GM19452 (cell line): ENCODE measurements at regions not wholly inside any gene's neighbourhood (a gene's known extent, or its start where the extent isn't known, plus 50 kb on each side); places are given as distances from the start of the nearest gene placed in this dataset.

Experiments used
- ATAC-seq: cut with Tn5 transposase; IDR thresholded peaks from one replicate; pipeline ENCODE4 v1.9.1; 2021; ENCODE audit not compliant: unreplicated experiment

GRCh38 chr6:84528201-84528600 lies 236.2 kb downstream of the TBX18 start:
- ATAC-seq: no peak

- no peak for ATAC-seq
Observed at GRCh38 chr6:84526631-84527030, 237.8 kb downstream of the TBX18 start.

GRCh38 chr6:84525907-84526306 lies 238.5 kb downstream of the TBX18 start:
- ATAC-seq: no peak

- ATAC-seq: no peak
Observed at GRCh38 chr6:84524636-84525035, 239.8 kb downstream of the TBX18 start.

- ATAC-seq: no peak
Observed at GRCh38 chr6:84522135-84522549, 242.3 kb downstream of the TBX18 start.

GRCh38 chr6:84521511-84521910 lies 242.9 kb downstream of the TBX18 start:
- ATAC-seq: no peak

DNA sequence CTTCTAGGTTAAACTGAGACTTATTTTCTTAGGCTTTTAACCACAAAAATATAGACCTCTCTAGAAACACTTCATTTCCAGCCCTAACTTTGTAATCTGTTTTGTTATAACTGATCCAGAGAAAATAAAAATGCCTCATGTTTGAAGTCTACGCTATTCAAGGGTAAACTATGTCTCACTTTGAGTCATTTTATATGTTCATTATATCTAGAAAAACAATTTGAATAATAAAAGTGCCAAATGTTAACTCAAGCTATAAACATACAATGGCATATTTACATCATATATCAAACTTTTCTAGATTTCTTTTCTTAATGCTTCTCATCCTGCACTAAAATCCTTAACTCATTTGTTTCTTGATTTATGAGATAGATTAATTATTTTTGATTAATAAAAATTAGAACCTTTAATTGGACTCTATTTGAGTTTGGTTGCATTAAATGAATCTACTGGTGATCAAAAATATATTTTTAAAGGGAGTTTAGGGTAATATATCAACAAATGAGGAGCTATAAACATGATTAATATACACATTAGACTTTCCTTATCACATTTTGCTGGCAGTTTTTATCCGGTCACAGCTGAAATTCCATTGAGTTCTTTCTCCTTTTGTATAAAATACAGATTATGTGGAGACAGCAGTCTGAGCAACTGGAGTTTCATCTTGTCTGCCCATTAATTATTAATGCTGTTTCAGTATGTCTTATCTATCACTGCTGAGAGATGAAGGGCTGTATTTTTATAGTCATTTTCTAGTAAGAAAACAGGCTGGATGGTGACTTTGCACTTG lies 246.5 kb downstream of the TBX18 start:
- ATAC-seq: no peak

DNA sequence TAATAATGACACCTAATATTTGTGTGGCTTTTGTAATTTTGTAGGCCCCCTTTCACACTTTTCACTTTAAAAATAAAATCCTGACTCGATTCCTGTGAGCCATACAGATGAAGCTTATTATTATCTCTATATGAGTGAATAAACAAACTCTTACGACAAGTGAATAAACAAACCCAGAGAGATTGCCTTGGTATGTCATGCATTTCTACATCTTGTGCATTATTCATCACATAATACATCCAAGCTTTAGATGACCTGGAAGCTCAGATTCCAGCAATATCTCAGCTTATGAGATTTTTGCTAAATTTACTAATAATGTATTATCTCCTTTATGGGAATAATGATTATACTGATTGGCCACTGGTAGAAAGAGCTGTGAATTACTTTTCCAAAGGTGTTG lies 248.2 kb downstream of the TBX18 start:
- no peak for ATAC-seq

- ATAC-seq: no peak
Observed at GRCh38 chr6:84515067-84515466, 249.3 kb downstream of the TBX18 start.

GRCh38 chr6:84514089-84514971 lies 250.1 kb downstream of the TBX18 start:
- ATAC-seq: no peak

GRCh38 chr6:84512391-84512790 lies 252.0 kb downstream of the TBX18 start:
- no peak for ATAC-seq

DNA sequence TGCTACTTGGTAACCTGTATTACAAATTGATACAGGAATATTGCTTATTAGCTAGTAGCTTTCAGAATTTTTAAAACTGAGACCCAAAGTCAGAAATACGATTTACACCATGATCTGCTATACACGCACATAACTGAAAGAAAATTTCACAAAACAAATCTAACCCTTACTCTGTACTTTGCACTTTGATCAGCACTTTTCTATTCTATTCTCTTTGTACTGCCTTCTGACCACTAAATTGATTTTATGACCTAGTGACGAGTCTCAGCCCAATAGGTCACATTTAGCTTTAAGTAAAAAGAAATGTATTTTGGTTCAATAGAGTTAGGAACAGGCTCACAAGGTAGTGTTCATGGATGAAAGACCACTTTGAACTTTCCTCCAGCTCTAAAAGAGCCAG lies 252.5 kb downstream of the TBX18 start:
- ATAC-seq: no peak

- no peak for ATAC-seq
Observed at GRCh38 chr6:84508981-84509380, 255.4 kb downstream of the TBX18 start.

DNA sequence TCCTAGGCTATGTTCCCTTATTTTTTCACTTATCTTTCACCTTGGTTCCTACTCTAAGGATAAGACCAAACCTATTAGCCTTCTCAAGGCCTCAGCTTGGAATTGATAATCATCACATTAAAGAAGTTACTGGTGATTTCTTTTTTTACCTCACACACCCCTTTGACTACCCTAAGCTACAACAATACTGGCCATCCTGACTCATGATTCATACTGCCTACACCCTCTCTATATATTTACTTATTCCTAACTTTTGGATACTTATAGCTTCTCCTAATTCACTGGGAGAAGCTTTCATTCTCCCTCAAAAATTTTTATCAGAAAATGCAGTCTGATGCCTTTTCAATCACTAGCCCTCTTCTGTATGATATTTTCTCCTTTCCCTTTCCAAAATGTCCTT lies 256.1 kb downstream of the TBX18 start:
- ATAC-seq: no peak

DNA sequence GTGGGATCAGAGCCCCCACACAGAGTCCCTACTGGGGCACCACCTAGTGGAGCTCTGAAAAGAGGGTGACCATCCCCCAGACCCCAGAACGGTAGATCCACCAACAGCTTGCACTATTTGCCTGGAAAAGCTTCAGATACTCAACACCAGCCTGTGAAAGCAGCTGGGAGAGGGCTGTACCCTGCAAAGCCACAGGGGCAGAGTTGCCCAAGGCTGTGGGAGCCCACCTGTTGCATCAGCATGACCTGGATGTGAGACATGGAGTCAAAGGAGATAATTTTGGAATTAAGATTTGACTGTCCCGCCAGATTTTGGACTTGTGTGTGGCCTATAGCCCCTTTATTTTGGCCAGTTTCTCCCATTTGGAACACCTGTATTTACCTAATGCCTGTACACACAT lies 260.4 kb downstream of the TBX18 start:
- no peak for ATAC-seq

DNA sequence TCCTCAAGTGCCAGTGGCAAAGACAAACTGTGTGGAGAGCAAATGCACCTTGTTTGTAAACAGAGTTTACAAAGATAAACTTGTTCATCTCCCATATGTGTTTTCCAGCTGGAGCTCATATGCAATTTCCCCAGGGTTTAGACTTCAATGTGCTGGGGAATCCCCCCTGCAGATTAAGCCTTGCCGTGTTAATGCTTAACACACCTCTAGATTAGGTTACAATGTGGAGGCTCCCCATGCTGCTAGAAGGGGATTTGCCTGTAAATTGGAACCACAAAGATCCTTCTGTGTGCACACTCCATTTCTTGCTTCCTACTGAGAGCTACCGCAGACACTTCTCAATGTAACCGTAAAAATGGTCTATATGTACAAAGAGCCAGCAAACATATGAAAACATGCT lies 263.1 kb downstream of the TBX18 start:
- no peak for ATAC-seq

DNA sequence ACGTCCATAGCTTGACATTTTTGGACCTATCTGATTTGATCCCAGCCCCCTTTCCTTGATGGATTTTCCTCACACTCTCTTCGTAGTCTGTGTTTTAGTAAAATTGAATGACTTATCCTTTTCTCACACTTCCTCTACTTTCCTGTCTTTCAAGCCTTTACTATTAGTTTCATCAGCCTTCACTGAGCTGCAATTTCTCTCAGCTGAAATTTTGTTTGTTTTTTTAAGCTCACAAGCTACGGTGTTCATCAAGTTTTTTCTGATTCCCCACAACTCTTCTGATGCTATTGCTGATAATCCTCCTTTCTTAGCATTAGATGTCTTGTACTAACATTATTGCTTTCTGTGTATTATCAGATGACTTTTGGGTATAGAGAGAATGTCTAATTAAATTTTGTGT lies 263.7 kb downstream of the TBX18 start:
- no peak for ATAC-seq

- no peak for ATAC-seq
Observed at GRCh38 chr6:84498905-84499304, 265.5 kb downstream of the TBX18 start.

GRCh38 chr6:84492241-84493165 lies 265.1 kb upstream of the CEP162 start:
- no peak for ATAC-seq

GRCh38 chr6:84489598-84489997 lies 262.2 kb upstream of the CEP162 start:
- no peak for ATAC-seq

DNA sequence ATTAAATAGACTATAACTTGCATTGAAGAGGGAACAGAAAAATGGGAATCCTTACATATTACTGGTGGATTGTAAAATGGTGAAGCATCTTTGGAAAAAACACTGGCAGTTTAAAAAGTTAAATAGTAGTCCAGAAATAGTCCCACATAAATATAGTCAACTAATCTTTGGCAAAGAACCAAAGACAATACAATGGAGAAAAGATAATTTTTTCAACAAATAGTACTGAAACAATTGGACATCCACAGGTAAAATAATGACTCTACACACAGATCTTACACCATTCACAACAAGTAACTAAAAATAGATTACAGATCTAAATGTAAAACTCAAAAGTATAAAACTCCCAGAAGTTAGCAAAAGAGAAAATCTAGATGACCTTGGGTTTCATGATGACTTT lies 259.1 kb upstream of the CEP162 start:
- ATAC-seq: no peak
